NOMO-1 treated with dmso at 0.1 percent for 144 hours (cell line): ENCODE measurements at regions not wholly inside any gene's neighbourhood (a gene's known extent, or its start where the extent isn't known, plus 50 kb on each side); places are given as distances from the start of the nearest gene placed in this dataset.
"Not testable (repeated sequence)": the region's sequence is repeated elsewhere in the genome, so short reads cannot be mapped to it uniquely, and the experiment has no call there.

Source experiments
- DNase-seq: peaks from one replicate; lab custom pipeline; 2025; ENCODE audit not compliant: unreplicated experiment; lab: John Stamatoyannopoulos, UW

- no peak for DNase-seq
Measured at GRCh38 chr18:71130351-71130750, 841.5 kb downstream of the SOCS6 start.

- no peak for DNase-seq
Measured at GRCh38 chr18:71125581-71125980, 836.7 kb downstream of the SOCS6 start.

GRCh38 chr18:71116535-71116934 lies 827.7 kb downstream of the SOCS6 start:
- DNase-seq = no peak

- DNase-seq = no peak
Measured at GRCh38 chr18:71115261-71115660, 826.4 kb downstream of the SOCS6 start.

- no peak for DNase-seq
Measured at GRCh38 chr18:71114550-71115210, 825.8 kb downstream of the SOCS6 start.

- DNase-seq = no peak
Measured at GRCh38 chr18:71107244-71107643, 818.4 kb downstream of the SOCS6 start.

- DNase-seq = no peak
Measured at GRCh38 chr18:71106701-71107100, 817.9 kb downstream of the SOCS6 start.

- no peak for DNase-seq
Measured at GRCh38 chr18:71105994-71106546, 817.2 kb downstream of the SOCS6 start.

GRCh38 chr18:71105078-71105819 lies 816.4 kb downstream of the SOCS6 start:
- no peak for DNase-seq

- no peak for DNase-seq
Measured at GRCh38 chr18:71079606-71080005, 790.8 kb downstream of the SOCS6 start.

GRCh38 chr18:71077451-71077850 lies 788.6 kb downstream of the SOCS6 start:
- no peak for DNase-seq

GRCh38 chr18:71075147-71075546 lies 786.3 kb downstream of the SOCS6 start:
- no peak for DNase-seq

- no peak for DNase-seq
Measured at GRCh38 chr18:71068338-71068737, 779.5 kb downstream of the SOCS6 start.

GRCh38 chr18:71049893-71050292 lies 761.0 kb downstream of the SOCS6 start:
- DNase-seq = no peak

- no peak for DNase-seq
Measured at GRCh38 chr18:71047882-71048281, 759.0 kb downstream of the SOCS6 start.

- DNase-seq = no peak
Measured at GRCh38 chr18:71045331-71046065, 756.7 kb downstream of the SOCS6 start.

GRCh38 chr18:71040161-71040560 lies 751.3 kb downstream of the SOCS6 start:
- DNase-seq = no peak

- no peak for DNase-seq
Measured at GRCh38 chr18:71038196-71038595, 749.4 kb downstream of the SOCS6 start.

GRCh38 chr18:71036783-71037182 lies 747.9 kb downstream of the SOCS6 start:
- no peak for DNase-seq

GRCh38 chr18:71031296-71032191 lies 742.7 kb downstream of the SOCS6 start:
- not testable (repeated sequence) for DNase-seq

- not testable (repeated sequence) for DNase-seq
Measured at GRCh38 chr18:71030085-71030484, 741.2 kb downstream of the SOCS6 start.
